ENCODE measurements at regions not wholly inside any gene's neighbourhood (a gene's known extent, or its start where the extent isn't known, plus 50 kb on each side); places are given as distances from the start of the nearest gene placed in this dataset.

DNA sequence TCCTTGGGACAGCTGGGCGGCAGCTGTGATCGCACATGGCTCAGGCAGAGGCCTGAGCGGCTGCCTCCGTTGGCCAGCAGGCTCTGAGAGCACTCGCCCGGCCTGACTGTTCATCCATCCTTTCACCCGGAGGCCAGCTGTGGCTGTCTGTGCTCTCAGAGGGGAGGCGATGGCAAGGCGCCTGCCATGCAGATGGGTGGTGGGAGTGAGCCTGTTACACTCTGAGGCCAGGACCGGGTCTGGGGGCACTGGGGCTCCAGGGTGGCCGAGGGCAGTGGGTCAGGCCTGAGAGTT, 292.3 kb downstream of the TMEM121 start:
- no peak overlapping the region for H3K27ac ChIP-seq
- H3K4me3 ChIP-seq = no peak overlapping the region
- intact Hi-C loops (cut with DNase I) = no loop called here
- no peaks in the 10 kb centered on the region for H3K9me3 ChIP-seq
- no peaks in the 10 kb centered on the region for H3K27me3 ChIP-seq
- H3K36me3 ChIP-seq = no peaks in the 10 kb centered on the region
- no peak for DNase-seq
- H3K4me1 ChIP-seq = no peaks in the 10 kb centered on the region
- no peak for TF ChIP-seq POLR2A (IDR thresholded peaks at IDR 0.05)
- TF ChIP-seq, protein P1, sequence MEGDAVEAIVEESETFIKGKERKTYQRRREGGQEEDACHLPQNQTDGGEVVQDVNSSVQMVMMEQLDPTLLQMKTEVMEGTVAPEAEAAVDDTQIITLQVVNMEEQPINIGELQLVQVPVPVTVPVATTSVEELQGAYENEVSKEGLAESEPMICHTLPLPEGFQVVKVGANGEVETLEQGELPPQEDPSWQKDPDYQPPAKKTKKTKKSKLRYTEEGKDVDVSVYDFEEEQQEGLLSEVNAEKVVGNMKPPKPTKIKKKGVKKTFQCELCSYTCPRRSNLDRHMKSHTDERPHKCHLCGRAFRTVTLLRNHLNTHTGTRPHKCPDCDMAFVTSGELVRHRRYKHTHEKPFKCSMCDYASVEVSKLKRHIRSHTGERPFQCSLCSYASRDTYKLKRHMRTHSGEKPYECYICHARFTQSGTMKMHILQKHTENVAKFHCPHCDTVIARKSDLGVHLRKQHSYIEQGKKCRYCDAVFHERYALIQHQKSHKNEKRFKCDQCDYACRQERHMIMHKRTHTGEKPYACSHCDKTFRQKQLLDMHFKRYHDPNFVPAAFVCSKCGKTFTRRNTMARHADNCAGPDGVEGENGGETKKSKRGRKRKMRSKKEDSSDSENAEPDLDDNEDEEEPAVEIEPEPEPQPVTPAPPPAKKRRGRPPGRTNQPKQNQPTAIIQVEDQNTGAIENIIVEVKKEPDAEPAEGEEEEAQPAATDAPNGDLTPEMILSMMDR (IDR thresholded peaks at IDR 0.05) = no peak
- 80% methylated on average over 1 of the region's 11 CpGs; no CpG with 5 or more reads in 1 of the 2 donors for WGBS, 2 donors

DNA sequence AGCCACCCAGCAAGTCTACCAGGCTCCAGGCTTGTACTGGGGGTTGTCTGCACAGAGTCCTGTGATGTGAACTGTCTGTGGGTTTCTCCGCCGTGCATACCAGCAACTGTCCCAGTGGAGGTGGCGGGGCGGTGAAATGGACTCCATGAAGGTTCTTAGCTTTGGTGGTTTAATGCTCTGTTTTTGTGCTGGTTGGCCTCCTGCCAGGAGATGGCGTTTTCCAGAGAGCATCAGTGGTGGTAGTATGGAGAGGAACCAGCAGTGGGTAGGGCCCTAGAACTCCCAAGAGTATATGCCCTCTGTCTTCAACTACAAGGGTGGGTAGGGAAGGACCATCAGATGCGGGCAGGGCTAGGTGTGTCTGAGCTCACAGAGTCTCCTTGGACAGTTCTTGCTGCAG, 303.8 kb downstream of the TMEM121 start:
- no peak for DNase-seq
- intact Hi-C loops (cut with DNase I) = no loop called here
- Histone ChIP-seq H3K27ac (no peak overlapping the region), H3K4me1 (no peaks in the 10 kb centered on the region), H3K9me3 (no peaks in the 10 kb centered on the region), H3K4me3 (no peak overlapping the region), H3K27me3 (peaks cover 0 to 3% (median 0%) of the 10 kb centered on the region in 4 donors), H3K36me3 (no peaks in the 10 kb centered on the region)
- no peak for TF ChIP-seq POLR2A (IDR thresholded peaks at IDR 0.05)
- TF ChIP-seq, protein P1 (IDR thresholded peaks at IDR 0.05) = no peak
- 56% methylated on average over 4 of the region's 6 CpGs; no CpG with 5 or more reads in 1 of the 2 donors for WGBS, 2 donors

DNA sequence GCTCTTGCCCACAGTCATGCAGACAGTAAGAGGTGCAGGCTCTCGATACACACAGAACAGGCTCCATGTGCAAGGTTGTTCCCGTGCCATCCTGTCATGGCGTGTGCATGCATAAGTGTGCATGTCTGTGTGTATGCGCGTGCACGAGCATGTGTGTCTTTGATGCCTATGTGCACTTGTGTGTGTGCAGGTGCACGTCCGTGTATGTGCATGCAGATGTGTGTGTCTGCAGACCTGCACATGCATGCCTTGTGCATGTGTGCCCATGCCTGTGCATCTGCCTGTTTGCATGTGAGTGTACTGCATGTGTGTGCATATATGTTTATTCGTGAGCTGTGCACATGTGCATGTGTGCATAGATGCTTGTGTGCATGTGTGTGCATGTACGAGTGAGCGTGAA, 309.8 kb downstream of the TMEM121 start:
- 85 to 93% methylated on average over 9 to 10 of the region's 11 CpGs for WGBS, 2 donors
- no peaks in the 10 kb centered on the region for H3K4me1 ChIP-seq

DNA sequence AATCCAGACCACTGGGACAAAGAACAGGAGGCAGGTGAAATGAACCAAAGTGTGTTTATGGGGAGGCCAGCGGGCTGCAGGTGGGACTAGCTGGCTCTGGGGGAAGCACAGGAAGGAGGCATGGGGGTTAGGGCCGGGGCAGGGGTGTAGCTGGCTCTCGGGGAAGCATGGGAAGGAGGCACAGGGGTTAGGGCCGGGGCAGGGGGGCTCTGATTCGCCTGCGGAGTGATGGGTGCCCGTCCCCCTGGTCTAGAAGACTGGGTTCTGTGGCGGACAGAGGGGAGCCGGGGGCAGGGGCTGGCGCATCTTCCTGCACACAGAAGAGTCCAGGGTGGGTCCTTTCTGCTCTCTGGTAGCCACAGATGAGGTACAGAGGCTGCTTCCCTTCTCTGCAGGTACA, 310.3 kb downstream of the TMEM121 start:
- Histone ChIP-seq H3K9me3 (no peaks in the 10 kb centered on the region), H3K36me3 (no peaks in the 10 kb centered on the region), H3K4me1 (no peaks in the 10 kb centered on the region), H3K27ac (no peak overlapping the region), H3K4me3 (no peak overlapping the region), H3K27me3 (peaks cover 0 to 3% (median 0%) of the 10 kb centered on the region in 4 donors)
- DNase-seq = no peak
- intact Hi-C loops (cut with DNase I) = no loop called here
- 69% methylated on average over 4 to 8 of the region's 10 CpGs for WGBS, 2 donors
- no peak for TF ChIP-seq POLR2A (IDR thresholded peaks at IDR 0.05)
- TF ChIP-seq, protein P1 (IDR thresholded peaks at IDR 0.05) = no peak

More for the DNA sequence above, 309.8 kb downstream of the TMEM121 start:
- Histone ChIP-seq H3K36me3 (no peaks in the 10 kb centered on the region), H3K9me3 (no peaks in the 10 kb centered on the region), H3K27ac (no peak overlapping the region), H3K27me3 (peaks cover 0 to 3% (median 0%) of the 10 kb centered on the region in 4 donors), H3K4me3 (no peak overlapping the region)
- TF ChIP-seq, protein P1 (IDR thresholded peaks at IDR 0.05) = no peak
- TF ChIP-seq POLR2A (IDR thresholded peaks at IDR 0.05) = no peak
- DNase-seq = no peak
- intact Hi-C loops (cut with DNase I) = no loop called here

DNA sequence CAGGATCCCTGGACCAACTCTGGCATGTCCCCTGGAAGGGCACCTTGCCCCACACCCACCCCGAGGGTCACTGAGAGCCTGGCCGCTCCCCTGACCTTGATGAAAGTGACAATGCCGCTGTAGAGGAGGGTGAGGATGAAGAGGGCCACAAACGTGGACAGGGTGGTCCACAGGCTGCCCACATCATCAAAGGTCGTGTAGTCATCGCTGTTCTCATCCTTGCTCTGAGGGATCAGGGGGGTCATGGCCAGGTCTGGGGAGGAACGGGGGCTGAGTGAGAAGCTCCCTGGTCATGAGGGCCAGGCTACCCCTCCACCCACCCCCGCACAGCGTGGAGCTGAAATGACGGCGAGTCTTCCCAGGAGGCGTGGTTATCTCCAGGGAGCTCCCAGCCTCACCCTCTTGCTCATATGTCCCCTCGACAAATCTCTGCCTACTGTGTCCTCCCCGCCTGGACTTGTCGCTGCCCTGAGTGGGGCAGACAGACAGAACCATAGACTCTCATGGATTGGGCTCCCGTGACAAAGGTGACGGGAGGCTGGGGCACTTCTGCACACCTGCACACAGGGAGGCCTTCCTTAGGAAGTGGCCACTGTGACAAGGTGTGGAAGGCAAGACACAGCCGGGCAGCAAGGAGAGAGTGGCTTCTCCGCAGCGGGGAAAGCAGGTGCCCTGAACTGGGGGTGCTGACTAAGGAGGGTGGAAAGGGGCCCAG, 311.1 kb downstream of the TMEM121 start:
- intact Hi-C loops (cut with DNase I) = no loop called here
- WGBS, 2 donors = 79 to 87% methylated on average over 7 to 9 of the region's 20 CpGs
- H3K27ac ChIP-seq = no peak overlapping the region
- no peaks in the 10 kb centered on the region for H3K9me3 ChIP-seq
- peaks cover 0 to 2% (median 0%) of the 10 kb centered on the region in 4 donors for H3K27me3 ChIP-seq
- H3K36me3 ChIP-seq = no peaks in the 10 kb centered on the region
- H3K4me1 ChIP-seq = no peaks in the 10 kb centered on the region
- H3K4me3 ChIP-seq = no peak overlapping the region
- no peak for DNase-seq
- TF ChIP-seq, protein P1 (IDR thresholded peaks at IDR 0.05) = no peak
- no peak for TF ChIP-seq POLR2A (IDR thresholded peaks at IDR 0.05)
